SK-N-SH (cell line): ENCODE measurements at regions not wholly inside any gene's neighbourhood (a gene's known extent, or its start where the extent isn't known, plus 50 kb on each side); places are given as distances from the start of the nearest gene placed in this dataset.

Experiments used
- CTCF ChIA-PET: fragments of 300-600, 350-600 bp; formaldehyde crosslinking; extraction: SDS; loops from one replicate; lab custom pipeline; 2021; lab: Yijun Ruan, JAX
- POLR2A ChIA-PET: fragments of 350-600 bp; sonication (Branson Sonifier 250); formaldehyde crosslinking; extraction: SDS; loops from one replicate; lab custom pipeline; 2020; ENCODE audit warnings: antibody characterized with exemption, inconsistent platforms; lab: Yijun Ruan, JAX
- DNase-seq: peaks from one replicate; pipeline ENCODE4 v3.0.0; 2012
- H2AFZ ChIP-seq: fragments of 200-600 bp; sonication (generic); 2 replicates; pipeline ENCODE4 v1.8.1; 2016; ENCODE audit warnings: antibody characterized with exemption, mild to moderate bottlenecking, low read depth
- H3F3A ChIP-seq: fragments of 200-600 bp; sonication (generic); replicated peaks from 2 replicates; pipeline ENCODE3; 2016; ENCODE audit warnings: antibody characterized with exemption, mild to moderate bottlenecking; ENCODE audit not compliant: insufficient read depth
- H3K27ac ChIP-seq, 2 experiments: fragments of 200-500 bp in 1 of 2; fragments of 200-600 bp in 1 of 2; sonication (Bioruptor generic) in 1 of 2; sonication (generic), shearing (Covaris generic) in 1 of 2; 2 replicates each; pipeline versions ENCODE4 v1.5.1 to v1.6.1; 2014 to 2016; ENCODE audit warnings: low read depth in 2 of 2, inconsistent platforms in 1 of 2, low read length in 1 of 2, mild to moderate bottlenecking in 1 of 2, mixed read lengths in 1 of 2
- H3K27me3 ChIP-seq: fragments of 200-600 bp; sonication (generic), shearing (Covaris generic); 2 replicates; pipeline ENCODE4 v1.6.1; 2016; ENCODE audit warnings: mixed run types; ENCODE audit not compliant: insufficient read depth
- H3K36me3 ChIP-seq, 2 experiments: fragments of 200-500 bp in 1 of 2; fragments of 200-600 bp in 1 of 2; sonication (Bioruptor generic) in 1 of 2; sonication (generic) in 1 of 2; replicated peaks in 1 of 2; 2 replicates each; pipeline versions ENCODE3 to v1.5.1; 2014 to 2016; ENCODE audit warnings: low read length in 1 of 2, mild to moderate bottlenecking in 1 of 2; ENCODE audit not compliant: insufficient read depth in 2 of 2, control insufficient read depth in 1 of 2
- H3K4me1 ChIP-seq, 2 experiments: fragments of 200-500 bp in 1 of 2; fragments of 200-600 bp in 1 of 2; sonication (Bioruptor generic) in 1 of 2; sonication (generic), shearing (Covaris generic) in 1 of 2; 2 replicates each; pipeline versions ENCODE4 v1.5.1 to v1.6.1; 2014 to 2016; ENCODE audit warnings: low read depth in 1 of 2, low read length in 1 of 2, mixed run types in 1 of 2; ENCODE audit not compliant: insufficient read depth in 2 of 2, control insufficient read depth in 1 of 2
- H3K4me2 ChIP-seq: fragments of 200-600 bp; sonication (generic), shearing (Covaris generic); 2 replicates; pipeline ENCODE4 v1.6.1; 2017; ENCODE audit warnings: mixed run types
- H3K4me3 ChIP-seq, 2 experiments: fragments of 200-500 bp in 1 of 2; fragments of 200-600 bp in 1 of 2; sonication (Bioruptor generic) in 1 of 2; sonication (generic), shearing (Covaris generic) in 1 of 2; 2 replicates each; pipeline versions ENCODE4 v1.5.1 to v1.8.1; 2014 to 2016; ENCODE audit warnings: low read depth in 2 of 2, inconsistent platforms in 1 of 2, low read length in 1 of 2, mild to moderate bottlenecking in 1 of 2, mixed read lengths in 1 of 2, moderate library complexity in 1 of 2
- H3K79me2 ChIP-seq: fragments of 200-600 bp; sonication (generic); 2 replicates; pipeline ENCODE4 v1.8.1; 2017; ENCODE audit warnings: mild to moderate bottlenecking; ENCODE audit not compliant: insufficient read depth
- H3K9ac ChIP-seq: fragments of 200-600 bp; sonication (generic); 2 replicates; pipeline ENCODE4 v1.6.1; 2017; ENCODE audit warnings: mixed run types
- H3K9me2 ChIP-seq: fragments of 200-600 bp; sonication (generic); 2 replicates; pipeline ENCODE4 v1.6.1; 2017; ENCODE audit warnings: mixed run types
- H3K9me3 ChIP-seq: fragments of 200-600 bp; sonication (generic); 2 replicates; pipeline ENCODE4 v1.6.1; 2017; ENCODE audit warnings: mixed run types, mild to moderate bottlenecking, moderate library complexity
- H4K20me1 ChIP-seq: fragments of 200-600 bp; sonication (generic); 2 replicates; pipeline ENCODE4 v1.6.1; 2017; ENCODE audit warnings: mild to moderate bottlenecking, mixed run types; ENCODE audit not compliant: insufficient read depth
- CHD2 ChIP-seq: fragments of 150-350 bp; IDR thresholded peaks from 2 replicates; pipeline ENCODE4 v1.6.1; 2018; ENCODE audit warnings: low read length; ENCODE audit not compliant: partially characterized antibody
- ELF1 ChIP-seq: IDR thresholded peaks from 2 replicates; pipeline ENCODE4 v1.4.0; 2012
- EP300 ChIP-seq, 2 experiments: IDR thresholded peaks; 2 replicates each; pipeline versions ENCODE4 v1.4.0 to v1.6.1; 2012; ENCODE audit warnings: borderline replicate concordance in 1 of 2, low read depth in 1 of 2, low read length in 1 of 2
- FOSL2 ChIP-seq: IDR thresholded peaks from 2 replicates; pipeline ENCODE4 v1.4.0; 2012; ENCODE audit warnings: low read depth, mild to moderate bottlenecking, moderate library complexity, borderline replicate concordance
- FOXM1 ChIP-seq: IDR thresholded peaks from 2 replicates; pipeline ENCODE4 v1.4.0; 2012; ENCODE audit warnings: low read depth, mild to moderate bottlenecking
- JUND ChIP-seq: IDR thresholded peaks from 2 replicates; pipeline ENCODE4 v1.4.0; 2012
- MAX ChIP-seq: IDR thresholded peaks from 2 replicates; pipeline ENCODE4 v1.4.0; 2012; ENCODE audit warnings: low read depth
- NRF1 ChIP-seq: IDR thresholded peaks from 2 replicates; pipeline ENCODE4 v1.6.1; 2012; ENCODE audit warnings: low read depth, mild to moderate bottlenecking, low read length
- RAD21 ChIP-seq: IDR thresholded peaks from 2 replicates; pipeline ENCODE4 v1.6.1; 2012; ENCODE audit warnings: mild to moderate bottlenecking, low read length
- RFX5 ChIP-seq: IDR thresholded peaks from 2 replicates; pipeline ENCODE4 v1.6.1; 2012; ENCODE audit warnings: mild to moderate bottlenecking, improper control_type of control experiment, low read length
- RXRA ChIP-seq: IDR thresholded peaks from 2 replicates; pipeline ENCODE4 v1.4.0; 2012; ENCODE audit warnings: low read depth, mild to moderate bottlenecking, borderline replicate concordance
- SIN3A ChIP-seq: IDR thresholded peaks from 2 replicates; pipeline ENCODE4 v1.6.1; 2012; ENCODE audit warnings: low read depth, mild to moderate bottlenecking, low read length, moderate library complexity, borderline replicate concordance
- TAF1 ChIP-seq: IDR thresholded peaks from 2 replicates; pipeline ENCODE4 v1.6.1; 2012; ENCODE audit warnings: low read depth, mild to moderate bottlenecking, low read length, moderate library complexity, borderline replicate concordance
- USF2 ChIP-seq: fragments of 150-350 bp; IDR thresholded peaks from 2 replicates; pipeline ENCODE4 v1.6.1; 2017; ENCODE audit warnings: antibody characterized with exemption, low read length, low read depth, borderline replicate concordance
- YY1 ChIP-seq: IDR thresholded peaks from 2 replicates; pipeline ENCODE4 v1.4.0; 2012; ENCODE audit warnings: low read depth, mild to moderate bottlenecking
- WGBS: methylation state at CpG from one replicate; pipeline ENCODE4 v1.1.6; 2017; ENCODE audit warnings: low lambda C conversion rate; 5-methylcytosine and 5-hydroxymethylcytosine counted together
- TF ChIP-seq, protein P1 (sequence below): IDR thresholded peaks from 2 replicates; pipeline ENCODE4 v1.4.0; 2012; ENCODE audit warnings: low read depth, borderline replicate concordance
- TF ChIP-seq, protein P2 (sequence below): fragments of 200-600 bp; sonication (generic); IDR thresholded peaks from 2 replicates; pipeline ENCODE4 v1.6.1; 2017; ENCODE audit warnings: antibody characterized with exemption, mild to moderate bottlenecking, moderate library complexity

DNA sequence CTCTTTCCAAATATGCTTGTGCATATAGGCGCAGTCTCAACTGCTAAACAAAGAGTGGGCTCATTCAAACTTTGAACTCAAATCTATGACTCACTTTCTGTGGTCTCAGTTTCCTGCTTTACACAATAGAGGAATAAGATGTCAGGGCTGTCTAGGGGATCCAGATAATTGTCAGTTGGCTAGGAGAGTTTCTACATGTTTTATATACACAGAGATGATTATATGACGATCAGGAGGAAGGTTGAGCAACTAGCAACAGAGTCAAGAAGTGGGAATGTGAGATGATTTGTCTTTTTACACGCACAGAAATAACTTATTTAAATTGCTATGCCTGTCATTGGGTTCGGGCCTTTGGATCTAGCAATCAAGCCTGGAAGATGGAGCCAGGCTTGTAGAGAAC, 299.4 kb upstream of the LYPLAL1 start:
- no peaks in the 10 kb centered on the region for H4K20me1 ChIP-seq
- 84% methylated on average over 4 of the region's 4 CpGs for WGBS
- TF ChIP-seq YY1, result no peak
- TF ChIP-seq FOSL2, result peak; percentile 46; the same call in 1 of the 2 replicates
- H3K4me2 ChIP-seq, result no peak overlapping the region
- H2AFZ ChIP-seq, result no peak overlapping the region
- H3K9me3 ChIP-seq, result no peaks in the 10 kb centered on the region
- H3K4me1 ChIP-seq, result peaks cover 0 to 6% of the 10 kb centered on the region in 2 experiments; a peak in 2 of 4 replicates
- H3K79me2 ChIP-seq, result no peaks in the 10 kb centered on the region
- H3K27ac ChIP-seq, result no peak overlapping the region
- ChIA-PET POLR2A (no interaction called here), CTCF (no interaction called here)
- H3K9me2 ChIP-seq, result no peaks in the 10 kb centered on the region
- no peaks in the 10 kb centered on the region for H3F3A ChIP-seq
- DNase-seq, result no peak
- no peaks in the 10 kb centered on the region for H3K36me3 ChIP-seq
- H3K9ac ChIP-seq, result no peak overlapping the region
- no peak overlapping the region for H3K4me3 ChIP-seq
- no peaks in the 10 kb centered on the region for H3K27me3 ChIP-seq

DNA sequence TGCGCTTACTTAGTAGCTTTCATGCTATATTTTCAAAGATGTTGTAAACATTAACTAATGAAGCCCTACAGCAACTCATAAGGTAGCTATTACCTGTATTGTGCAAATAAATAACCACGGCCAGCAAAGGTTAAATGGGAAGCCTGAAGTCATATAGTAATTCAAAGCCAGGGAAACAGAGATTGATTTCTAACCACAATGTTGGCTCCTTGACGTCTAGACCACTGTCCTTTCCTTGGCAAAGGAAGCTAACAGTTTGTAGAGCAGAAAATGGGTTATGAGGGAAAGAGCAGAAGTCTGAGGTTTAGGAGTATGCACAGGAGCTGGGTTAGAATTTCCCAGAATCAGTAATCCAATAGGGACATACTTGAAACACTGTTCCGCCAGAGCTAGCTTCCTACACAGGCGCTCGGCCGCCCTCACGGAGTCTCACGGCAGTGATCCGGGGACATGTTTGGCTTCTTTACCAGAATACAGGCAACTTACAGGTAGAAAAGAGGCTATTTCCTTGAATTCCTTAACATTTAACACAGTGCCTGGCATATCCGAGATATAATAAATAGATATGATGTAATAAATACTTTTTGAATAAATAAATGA, 298.8 kb upstream of the LYPLAL1 start:
- TF ChIP-seq FOSL2 (no peak), SIN3A (no peak), RXRA (no peak), RAD21 (no peak), MAX (no peak), NRF1 (no peak), ELF1 (no peak), RFX5 (no peak), FOXM1 (no peak), EP300 (IDR thresholded peaks at IDR 0.05; ENCODE audit: borderline replicate concordance in 1 of 2, low read depth in 1 of 2, low read length in 1 of 2) (no peak), USF2 (no peak), TAF1 (no peak), JUND (no peak), CHD2 (no peak)
- TF ChIP-seq, protein P1, sequence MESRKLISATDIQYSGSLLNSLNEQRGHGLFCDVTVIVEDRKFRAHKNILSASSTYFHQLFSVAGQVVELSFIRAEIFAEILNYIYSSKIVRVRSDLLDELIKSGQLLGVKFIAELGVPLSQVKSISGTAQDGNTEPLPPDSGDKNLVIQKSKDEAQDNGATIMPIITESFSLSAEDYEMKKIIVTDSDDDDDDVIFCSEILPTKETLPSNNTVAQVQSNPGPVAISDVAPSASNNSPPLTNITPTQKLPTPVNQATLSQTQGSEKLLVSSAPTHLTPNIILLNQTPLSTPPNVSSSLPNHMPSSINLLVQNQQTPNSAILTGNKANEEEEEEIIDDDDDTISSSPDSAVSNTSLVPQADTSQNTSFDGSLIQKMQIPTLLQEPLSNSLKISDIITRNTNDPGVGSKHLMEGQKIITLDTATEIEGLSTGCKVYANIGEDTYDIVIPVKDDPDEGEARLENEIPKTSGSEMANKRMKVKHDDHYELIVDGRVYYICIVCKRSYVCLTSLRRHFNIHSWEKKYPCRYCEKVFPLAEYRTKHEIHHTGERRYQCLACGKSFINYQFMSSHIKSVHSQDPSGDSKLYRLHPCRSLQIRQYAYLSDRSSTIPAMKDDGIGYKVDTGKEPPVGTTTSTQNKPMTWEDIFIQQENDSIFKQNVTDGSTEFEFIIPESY, result no peak
- TF ChIP-seq, protein P2, sequence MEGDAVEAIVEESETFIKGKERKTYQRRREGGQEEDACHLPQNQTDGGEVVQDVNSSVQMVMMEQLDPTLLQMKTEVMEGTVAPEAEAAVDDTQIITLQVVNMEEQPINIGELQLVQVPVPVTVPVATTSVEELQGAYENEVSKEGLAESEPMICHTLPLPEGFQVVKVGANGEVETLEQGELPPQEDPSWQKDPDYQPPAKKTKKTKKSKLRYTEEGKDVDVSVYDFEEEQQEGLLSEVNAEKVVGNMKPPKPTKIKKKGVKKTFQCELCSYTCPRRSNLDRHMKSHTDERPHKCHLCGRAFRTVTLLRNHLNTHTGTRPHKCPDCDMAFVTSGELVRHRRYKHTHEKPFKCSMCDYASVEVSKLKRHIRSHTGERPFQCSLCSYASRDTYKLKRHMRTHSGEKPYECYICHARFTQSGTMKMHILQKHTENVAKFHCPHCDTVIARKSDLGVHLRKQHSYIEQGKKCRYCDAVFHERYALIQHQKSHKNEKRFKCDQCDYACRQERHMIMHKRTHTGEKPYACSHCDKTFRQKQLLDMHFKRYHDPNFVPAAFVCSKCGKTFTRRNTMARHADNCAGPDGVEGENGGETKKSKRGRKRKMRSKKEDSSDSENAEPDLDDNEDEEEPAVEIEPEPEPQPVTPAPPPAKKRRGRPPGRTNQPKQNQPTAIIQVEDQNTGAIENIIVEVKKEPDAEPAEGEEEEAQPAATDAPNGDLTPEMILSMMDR, result no peak
- CTCF ChIA-PET, result no interaction called here
- Histone ChIP-seq H3K9me2 (no peaks in the 10 kb centered on the region), H3K4me1 (peaks cover 0 to 6% of the 10 kb centered on the region in 2 experiments; a peak in 2 of 4 replicates), H3K4me2 (no peak overlapping the region), H3F3A (no peaks in the 10 kb centered on the region), H3K79me2 (no peaks in the 10 kb centered on the region), H4K20me1 (no peaks in the 10 kb centered on the region), H3K9me3 (no peaks in the 10 kb centered on the region), H3K9ac (no peak overlapping the region), H3K27me3 (no peaks in the 10 kb centered on the region), H3K36me3 (no peaks in the 10 kb centered on the region), H3K27ac (no peak overlapping the region), H3K4me3 (no peak overlapping the region), H2AFZ (no peak overlapping the region)
- DNase-seq, result no peak
- POLR2A ChIA-PET, result no interaction called here
- WGBS, result 91% methylated on average over 11 of the region's 11 CpGs
